Liver (tissue), 3 donors: ENCODE measurements at regions not wholly inside any gene's neighbourhood (a gene's known extent, or its start where the extent isn't known, plus 50 kb on each side); places are given as distances from the start of the nearest gene placed in this dataset.

Experiments used
- EGR1 ChIP-seq, 2 donors: IDR thresholded peaks; 2 replicates each; pipeline ENCODE4 v1.6.1; 2016 to 2018; ENCODE audit warnings: antibody characterized with exemption in 2 of 2, low read depth in 2 of 2
- FOXA2 ChIP-seq: IDR thresholded peaks from 2 replicates; pipeline ENCODE4 v1.6.1; 2016; ENCODE audit warnings: antibody characterized with exemption
- GABPA ChIP-seq, 2 donors: IDR thresholded peaks in 1 of 2; conservative IDR thresholded peaks in 1 of 2; 2 replicates each; pipeline ENCODE4 v1.6.1; 2016; ENCODE audit warnings: antibody characterized with exemption in 2 of 2, mild to moderate bottlenecking in 1 of 2, moderate library complexity in 1 of 2
- TF ChIP-seq, protein P1 (sequence below): fragments of 150-350 bp; IDR thresholded peaks from 2 replicates; pipeline ENCODE4 v1.5.1; 2017; ENCODE audit warnings: improper control_type of control experiment, low read depth, low read length; ENCODE audit not compliant: missing input control
- TF ChIP-seq, protein P2 (sequence below): IDR thresholded peaks from 2 replicates; pipeline ENCODE4 v1.6.1; 2016; ENCODE audit warnings: antibody characterized with exemption, mild to moderate bottlenecking
- donor health status: healthy.
- donor health status: healthy.

DNA sequence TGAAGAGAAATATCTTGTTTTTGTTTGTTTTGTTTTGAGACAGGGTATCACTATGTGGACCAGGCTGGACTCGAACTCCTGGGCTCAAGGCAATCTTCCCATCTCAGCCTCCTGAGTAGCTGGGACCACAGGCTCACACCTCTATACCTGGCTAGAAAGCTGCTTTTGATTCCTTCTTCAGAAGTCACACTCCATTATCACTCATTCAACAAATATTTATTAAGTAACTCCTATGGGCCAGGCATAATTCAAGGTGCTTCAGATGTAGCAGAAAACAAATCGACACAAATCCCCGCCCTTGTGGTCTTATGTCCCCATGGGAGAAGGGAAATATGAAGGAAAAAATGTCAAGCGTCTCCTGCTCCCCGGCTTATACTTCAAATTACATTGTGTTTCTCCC lies 72.6 kb upstream of the DHX15 start:
- TF ChIP-seq, protein P1, sequence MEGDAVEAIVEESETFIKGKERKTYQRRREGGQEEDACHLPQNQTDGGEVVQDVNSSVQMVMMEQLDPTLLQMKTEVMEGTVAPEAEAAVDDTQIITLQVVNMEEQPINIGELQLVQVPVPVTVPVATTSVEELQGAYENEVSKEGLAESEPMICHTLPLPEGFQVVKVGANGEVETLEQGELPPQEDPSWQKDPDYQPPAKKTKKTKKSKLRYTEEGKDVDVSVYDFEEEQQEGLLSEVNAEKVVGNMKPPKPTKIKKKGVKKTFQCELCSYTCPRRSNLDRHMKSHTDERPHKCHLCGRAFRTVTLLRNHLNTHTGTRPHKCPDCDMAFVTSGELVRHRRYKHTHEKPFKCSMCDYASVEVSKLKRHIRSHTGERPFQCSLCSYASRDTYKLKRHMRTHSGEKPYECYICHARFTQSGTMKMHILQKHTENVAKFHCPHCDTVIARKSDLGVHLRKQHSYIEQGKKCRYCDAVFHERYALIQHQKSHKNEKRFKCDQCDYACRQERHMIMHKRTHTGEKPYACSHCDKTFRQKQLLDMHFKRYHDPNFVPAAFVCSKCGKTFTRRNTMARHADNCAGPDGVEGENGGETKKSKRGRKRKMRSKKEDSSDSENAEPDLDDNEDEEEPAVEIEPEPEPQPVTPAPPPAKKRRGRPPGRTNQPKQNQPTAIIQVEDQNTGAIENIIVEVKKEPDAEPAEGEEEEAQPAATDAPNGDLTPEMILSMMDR = no peak
- TF ChIP-seq, protein P2, sequence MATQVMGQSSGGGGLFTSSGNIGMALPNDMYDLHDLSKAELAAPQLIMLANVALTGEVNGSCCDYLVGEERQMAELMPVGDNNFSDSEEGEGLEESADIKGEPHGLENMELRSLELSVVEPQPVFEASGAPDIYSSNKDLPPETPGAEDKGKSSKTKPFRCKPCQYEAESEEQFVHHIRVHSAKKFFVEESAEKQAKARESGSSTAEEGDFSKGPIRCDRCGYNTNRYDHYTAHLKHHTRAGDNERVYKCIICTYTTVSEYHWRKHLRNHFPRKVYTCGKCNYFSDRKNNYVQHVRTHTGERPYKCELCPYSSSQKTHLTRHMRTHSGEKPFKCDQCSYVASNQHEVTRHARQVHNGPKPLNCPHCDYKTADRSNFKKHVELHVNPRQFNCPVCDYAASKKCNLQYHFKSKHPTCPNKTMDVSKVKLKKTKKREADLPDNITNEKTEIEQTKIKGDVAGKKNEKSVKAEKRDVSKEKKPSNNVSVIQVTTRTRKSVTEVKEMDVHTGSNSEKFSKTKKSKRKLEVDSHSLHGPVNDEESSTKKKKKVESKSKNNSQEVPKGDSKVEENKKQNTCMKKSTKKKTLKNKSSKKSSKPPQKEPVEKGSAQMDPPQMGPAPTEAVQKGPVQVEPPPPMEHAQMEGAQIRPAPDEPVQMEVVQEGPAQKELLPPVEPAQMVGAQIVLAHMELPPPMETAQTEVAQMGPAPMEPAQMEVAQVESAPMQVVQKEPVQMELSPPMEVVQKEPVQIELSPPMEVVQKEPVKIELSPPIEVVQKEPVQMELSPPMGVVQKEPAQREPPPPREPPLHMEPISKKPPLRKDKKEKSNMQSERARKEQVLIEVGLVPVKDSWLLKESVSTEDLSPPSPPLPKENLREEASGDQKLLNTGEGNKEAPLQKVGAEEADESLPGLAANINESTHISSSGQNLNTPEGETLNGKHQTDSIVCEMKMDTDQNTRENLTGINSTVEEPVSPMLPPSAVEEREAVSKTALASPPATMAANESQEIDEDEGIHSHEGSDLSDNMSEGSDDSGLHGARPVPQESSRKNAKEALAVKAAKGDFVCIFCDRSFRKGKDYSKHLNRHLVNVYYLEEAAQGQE = no peak
- TF ChIP-seq EGR1 (IDR thresholded peaks at IDR 0.05; ENCODE audit: low read depth in 2 of 2) (no peak), GABPA (IDR thresholded peaks at IDR 0.05 in 1 of 2, conservative IDR thresholded peaks at IDR 0.05 in 1 of 2) (no peak), FOXA2 (no peak)
